HG03108 (cell line): ENCODE measurements at regions not wholly inside any gene's neighbourhood (a gene's known extent, or its start where the extent isn't known, plus 50 kb on each side); places are given as distances from the start of the nearest gene placed in this dataset.
"Not testable (repeated sequence)": the region's sequence is repeated elsewhere in the genome, so short reads cannot be mapped to it uniquely, and the experiment has no call there.

Experiments
- ATAC-seq: cut with Tn5 transposase; IDR thresholded peaks from one replicate; pipeline ENCODE4 v1.9.1; 2021; ENCODE audit warnings: moderate library complexity; ENCODE audit not compliant: unreplicated experiment

GRCh38 chr19:29060813-29061364 lies 152.1 kb downstream of the UQCRFS1 start:
- ATAC-seq: no peak

- no peak for ATAC-seq
These were observed 156.4 kb downstream of the UQCRFS1 start for GRCh38 chr19:29056535-29056934.

- no peak for ATAC-seq
These were observed 157.9 kb downstream of the UQCRFS1 start for GRCh38 chr19:29054886-29055675.

- no peak for ATAC-seq
These were observed 164.1 kb downstream of the UQCRFS1 start for GRCh38 chr19:29048873-29049272.

DNA sequence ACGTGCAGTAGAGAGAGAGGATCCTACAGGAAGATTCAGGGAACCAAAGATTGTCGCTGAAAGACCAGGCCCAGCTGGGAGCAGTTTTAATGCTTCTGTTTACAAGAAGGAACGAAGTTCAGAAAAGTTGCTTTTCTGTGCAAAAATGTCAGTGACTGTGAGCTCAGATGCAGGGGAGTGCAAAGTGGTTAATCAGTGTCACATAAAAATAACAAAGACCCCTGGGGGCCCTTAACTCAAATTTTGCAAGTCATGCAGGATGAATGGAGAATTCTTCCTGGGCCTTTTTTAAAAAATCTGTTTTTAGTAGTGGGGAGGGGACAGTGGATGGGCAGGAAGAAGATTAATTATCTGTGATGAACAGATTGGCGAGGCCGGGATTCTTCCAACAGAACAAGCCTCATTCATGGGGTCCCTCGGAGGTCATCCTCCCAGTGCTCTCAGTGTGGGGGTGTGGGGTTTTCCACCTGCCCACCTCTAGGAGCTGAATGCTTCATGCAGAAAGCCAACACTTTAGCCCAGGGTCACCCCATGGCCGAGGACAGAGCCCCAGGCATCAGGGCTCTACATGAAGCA lies 167.2 kb downstream of the UQCRFS1 start:
- no peak for ATAC-seq

- ATAC-seq: no peak
These were observed 168.9 kb downstream of the UQCRFS1 start for GRCh38 chr19:29044037-29044436.

DNA sequence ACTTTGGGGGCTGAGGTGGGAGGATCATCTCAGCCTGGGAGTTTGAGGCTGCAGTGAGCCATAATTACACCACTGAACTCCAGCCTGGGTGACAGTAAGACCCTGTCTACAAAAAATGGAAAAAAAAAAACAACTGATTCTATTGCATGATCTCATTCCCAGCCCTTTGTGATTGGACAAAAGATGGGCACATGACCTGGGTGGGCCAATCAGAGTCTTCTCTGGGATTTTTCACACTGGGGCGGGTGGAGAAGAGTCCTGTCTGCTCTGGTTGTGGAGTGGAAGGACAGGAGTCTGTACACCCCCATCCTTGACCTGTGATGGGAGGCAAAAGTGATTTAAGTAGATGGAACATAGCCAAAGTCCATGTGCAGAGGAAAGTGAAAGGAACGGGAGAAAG lies 170.5 kb downstream of the UQCRFS1 start:
- ATAC-seq: no peak

DNA sequence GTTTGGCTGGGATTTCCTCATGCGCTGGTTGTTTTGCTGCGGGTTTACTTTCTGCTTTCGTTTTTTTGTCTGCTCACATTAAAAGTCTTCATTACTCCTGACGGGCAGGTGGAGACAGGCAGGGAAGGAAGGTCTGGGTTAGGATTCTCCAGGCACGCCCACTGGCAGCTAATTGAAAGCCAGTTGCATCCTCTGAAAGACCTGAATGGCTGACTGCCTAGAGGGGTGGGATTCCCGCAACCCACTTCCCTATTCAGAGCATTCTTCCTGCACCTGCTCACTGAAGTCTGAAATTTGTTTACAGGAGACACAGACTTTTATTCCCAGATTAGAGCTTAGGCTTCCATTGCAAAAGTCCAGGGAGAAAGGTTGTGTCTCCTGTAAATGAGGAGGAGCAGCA lies 172.0 kb downstream of the UQCRFS1 start:
- no peak for ATAC-seq

- ATAC-seq: no peak
These were observed 172.7 kb downstream of the UQCRFS1 start for GRCh38 chr19:29040292-29040691.

DNA sequence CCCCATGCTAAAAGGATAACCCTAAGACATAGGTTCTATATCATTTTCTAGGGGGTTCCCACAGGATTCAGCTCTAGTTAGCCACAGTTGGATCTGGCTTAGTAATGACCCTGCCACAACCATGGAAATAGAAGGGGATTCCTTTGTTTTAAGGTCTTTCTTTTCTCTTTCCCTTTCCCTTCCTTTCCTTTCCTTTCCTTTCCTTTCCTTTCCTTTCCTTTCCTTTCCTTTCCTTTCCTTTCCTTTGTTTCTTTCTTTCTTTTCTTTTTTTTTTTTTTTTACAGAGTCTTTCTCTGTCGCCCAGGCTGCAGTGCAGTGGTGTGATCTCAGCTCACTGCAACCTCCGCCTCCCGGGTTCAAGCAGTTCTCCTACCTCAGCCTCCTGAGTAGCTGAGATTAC lies 173.9 kb downstream of the UQCRFS1 start:
- not testable (repeated sequence) for ATAC-seq

DNA sequence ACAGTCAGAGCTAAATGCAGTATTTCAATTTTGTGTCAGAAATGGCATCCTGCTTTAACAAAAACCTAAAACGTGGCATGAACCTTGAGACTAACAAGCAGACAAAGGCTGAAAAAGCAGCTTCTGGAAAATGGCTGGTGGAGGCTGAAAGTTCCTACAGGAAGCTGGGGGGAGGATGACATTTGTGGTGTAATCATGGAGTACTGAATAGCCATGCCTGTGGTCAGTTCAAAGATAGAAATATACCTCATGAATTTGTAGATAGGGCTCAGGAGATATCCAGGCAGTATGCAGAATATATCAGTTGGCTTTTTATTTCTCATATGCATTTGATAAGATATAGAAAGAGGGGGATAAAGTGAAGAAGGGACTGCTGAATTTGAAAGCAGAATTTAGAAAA lies 181.7 kb downstream of the UQCRFS1 start:
- no peak for ATAC-seq

DNA sequence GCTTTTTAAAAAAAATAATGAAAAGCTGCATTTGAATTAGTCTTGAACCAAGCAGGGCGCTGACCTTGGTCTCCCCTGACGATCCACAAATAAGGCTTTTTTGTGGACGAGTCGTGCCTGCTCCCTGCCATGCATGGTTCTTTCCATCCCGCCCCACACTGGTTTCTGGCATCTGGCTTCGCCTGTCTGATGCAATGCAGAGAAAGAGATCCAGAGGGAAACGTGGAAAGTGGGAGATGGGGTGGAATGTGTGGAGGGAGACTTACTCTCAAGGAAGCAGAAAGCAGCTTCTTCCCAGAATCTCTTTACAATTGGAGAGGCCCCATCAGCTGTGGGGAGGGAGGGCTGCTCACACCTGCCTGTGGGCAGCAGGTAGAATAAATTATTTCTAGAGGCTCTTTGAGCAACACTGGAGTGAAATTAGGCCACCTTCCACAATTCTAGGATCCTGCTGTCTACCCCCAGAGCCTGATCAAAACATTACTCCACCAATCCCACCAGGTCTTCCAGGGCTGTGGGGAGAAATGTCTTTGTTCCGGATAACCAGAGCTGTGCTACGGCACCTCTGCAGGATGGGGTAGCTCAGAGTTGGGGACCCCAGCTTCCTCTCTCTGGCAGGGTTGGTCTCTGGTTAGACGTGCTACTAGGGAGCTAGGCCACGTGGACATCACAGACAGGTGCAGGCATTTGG lies 183.5 kb downstream of the UQCRFS1 start:
- ATAC-seq: no peak

- no peak for ATAC-seq
These were observed 190.4 kb downstream of the UQCRFS1 start for GRCh38 chr19:29022599-29022998.

GRCh38 chr19:29022165-29022564 lies 190.8 kb downstream of the UQCRFS1 start:
- ATAC-seq: no peak

DNA sequence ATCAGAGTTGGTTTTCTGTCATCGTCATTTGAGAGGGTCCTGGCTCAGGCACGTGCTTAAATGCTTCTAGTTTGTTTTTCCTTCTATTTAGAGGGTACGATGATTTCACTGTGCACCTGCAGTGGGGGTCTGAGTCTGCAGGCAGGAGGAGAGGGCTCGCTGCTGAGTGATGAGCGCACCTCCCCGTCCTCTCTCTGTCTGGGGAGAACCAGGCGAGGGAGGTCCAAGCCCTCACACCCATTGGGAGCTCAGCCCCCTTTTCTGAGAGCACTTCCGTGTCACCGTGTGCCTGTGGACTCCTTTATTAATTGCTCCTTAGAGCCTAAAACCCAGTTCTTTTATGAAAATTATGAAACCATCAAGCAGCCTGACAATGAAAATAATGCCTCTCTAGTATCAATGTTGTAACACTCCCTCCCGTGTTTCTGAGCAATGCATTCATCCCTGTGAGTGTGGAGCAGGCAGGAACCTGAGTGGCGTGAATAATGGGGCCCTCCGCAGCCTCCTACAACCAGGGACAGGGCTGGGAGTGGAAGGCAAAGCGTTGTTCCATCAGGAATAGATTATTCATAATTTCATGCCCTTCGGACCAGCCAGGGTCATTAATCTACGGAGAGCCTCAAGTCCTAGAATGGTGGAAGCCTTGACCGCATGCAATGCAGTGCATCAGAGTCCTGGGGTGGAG lies 191.6 kb downstream of the UQCRFS1 start:
- no peak for ATAC-seq

GRCh38 chr19:29019403-29019802 lies 193.5 kb downstream of the UQCRFS1 start:
- no peak for ATAC-seq

DNA sequence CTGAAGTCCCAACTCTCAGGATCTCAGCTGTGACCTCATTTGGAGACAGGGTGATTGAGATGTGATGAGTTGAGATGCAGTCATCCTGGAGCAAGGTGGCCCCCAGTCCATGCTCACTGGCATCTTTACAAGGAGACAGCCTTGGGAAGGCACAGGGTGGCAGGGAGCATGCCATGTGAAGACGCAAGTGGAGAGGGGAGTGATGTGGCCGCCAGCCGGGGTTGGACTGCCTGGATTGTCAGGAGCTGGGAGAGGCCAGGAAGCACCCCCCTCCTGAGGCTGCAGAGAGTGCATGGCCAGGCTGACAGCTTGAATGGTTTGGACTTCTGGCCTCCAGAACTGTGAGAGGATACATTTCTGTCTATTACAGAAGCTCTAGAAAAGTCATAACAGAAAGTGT lies 194.4 kb downstream of the UQCRFS1 start:
- ATAC-seq: no peak

DNA sequence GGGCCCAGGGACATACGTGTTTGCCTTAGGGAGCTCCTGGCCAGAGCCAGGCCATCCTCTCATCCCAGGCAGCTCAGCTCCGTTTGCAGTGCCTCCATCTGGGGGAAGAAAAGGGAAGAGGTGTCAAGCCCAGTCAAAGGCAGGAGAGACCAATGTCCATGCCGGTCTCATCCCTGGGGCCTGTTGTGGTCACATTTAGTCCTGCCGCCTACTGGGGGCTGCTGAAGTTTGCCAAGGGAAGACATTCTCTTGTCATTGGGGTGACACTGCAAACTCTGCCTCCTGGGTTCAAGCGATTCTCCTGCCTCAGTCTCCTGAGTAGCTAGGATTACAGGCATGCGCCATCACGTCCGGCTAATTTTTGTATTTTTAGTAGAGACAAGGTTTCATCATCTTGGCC lies 195.2 kb downstream of the UQCRFS1 start:
- ATAC-seq: no peak

DNA sequence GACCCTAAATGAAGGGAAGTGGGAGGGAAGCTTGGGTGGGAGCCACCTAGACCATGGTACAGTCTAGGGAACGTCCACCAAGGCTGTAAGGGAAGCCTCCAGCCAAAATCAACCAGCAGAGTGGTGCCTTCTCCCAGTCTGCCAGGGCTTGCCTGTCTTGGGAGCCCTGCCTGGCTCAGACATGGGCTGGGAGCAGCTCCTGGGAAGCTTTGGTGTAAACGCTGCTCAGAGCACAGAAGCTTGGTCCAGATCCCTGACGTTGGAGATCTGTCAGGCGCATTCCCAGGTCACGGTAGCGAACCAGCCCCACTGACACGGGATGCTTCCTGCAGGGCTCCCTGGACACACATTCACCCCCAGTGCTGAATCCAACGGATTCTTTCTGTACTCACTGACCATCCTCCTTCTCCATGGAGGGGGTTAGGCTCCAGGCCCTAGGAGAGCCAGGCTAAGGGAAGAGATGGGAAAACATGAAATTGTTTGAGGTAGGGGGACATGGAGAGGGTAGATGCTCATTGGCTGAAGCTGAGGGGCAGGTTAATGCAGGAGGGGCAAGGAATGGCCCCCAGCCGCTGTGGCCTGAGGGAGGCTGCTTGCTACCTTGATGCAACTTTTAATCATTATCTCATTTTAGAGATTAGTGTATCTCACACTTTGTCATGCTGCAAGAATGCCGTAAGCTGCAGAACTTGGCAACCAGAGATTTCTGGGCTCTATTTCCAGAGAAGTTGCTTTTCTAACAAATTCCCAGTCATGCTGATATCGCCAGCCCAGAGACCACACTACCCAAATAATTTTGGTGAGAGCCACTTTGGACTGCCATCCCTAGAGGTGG lies 195.8 kb downstream of the UQCRFS1 start:
- ATAC-seq: no peak

DNA sequence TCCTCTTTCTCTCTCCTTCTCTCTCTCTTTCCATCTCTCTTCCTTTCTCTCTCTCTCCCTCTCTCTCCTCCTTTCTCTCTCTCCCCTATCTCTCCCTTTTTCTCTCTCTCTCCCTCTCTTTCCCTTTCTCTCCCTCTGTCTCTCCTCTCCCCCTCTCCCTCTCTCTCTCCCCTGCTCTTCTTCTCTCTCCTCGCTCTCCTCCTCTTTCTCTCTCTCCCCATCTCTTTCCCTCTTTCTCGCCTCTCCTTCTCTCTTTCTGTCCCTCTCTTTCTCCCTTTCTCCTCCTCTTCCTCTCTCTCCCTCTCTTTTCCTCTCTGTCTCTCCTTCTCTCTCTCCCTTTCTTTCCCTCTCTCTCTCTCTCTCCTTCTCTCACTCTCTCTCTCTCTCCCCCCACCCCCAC lies 196.6 kb downstream of the UQCRFS1 start:
- no peak for ATAC-seq
